Retinal pigment epithelial cell (primary cell): ENCODE measurements at regions not wholly inside any gene's neighbourhood (a gene's known extent, or its start where the extent isn't known, plus 50 kb on each side); places are given as distances from the start of the nearest gene placed in this dataset.

Experiments used
- DNase-seq: peaks from one replicate; pipeline ENCODE4 v3.0.0-alpha.2; 2010; ENCODE audit warnings: low read depth
- H3K4me3 ChIP-seq: 2 replicates; pipeline ENCODE4 v1.5.1; 2011; ENCODE audit warnings: mild to moderate bottlenecking, low read length, control low read depth, moderate library complexity
- CTCF ChIP-seq: conservative IDR thresholded peaks from 2 replicates; pipeline ENCODE4 v1.5.1; 2011; ENCODE audit warnings: low read depth, low read length, control low read depth, inconsistent platforms

- no peak overlapping the region for H3K4me3 ChIP-seq
- TF ChIP-seq CTCF = no peak
- no peak for DNase-seq
Measured at GRCh38 chr2:10985901-10986535, 74.3 kb downstream of the KCNF1 start.

- DNase-seq = no peak
- TF ChIP-seq CTCF = no peak
- H3K4me3 ChIP-seq = no peak overlapping the region
Measured at GRCh38 chr2:10987439-10987838, 75.7 kb downstream of the KCNF1 start.

- DNase-seq = no peak
- no peak for TF ChIP-seq CTCF
- no peak overlapping the region for H3K4me3 ChIP-seq
Measured at GRCh38 chr2:10987861-10988260, 76.1 kb downstream of the KCNF1 start.

- no peak for TF ChIP-seq CTCF
- H3K4me3 ChIP-seq = no peak overlapping the region
- DNase-seq = no peak
Measured at GRCh38 chr2:10989151-10989550, 77.4 kb downstream of the KCNF1 start.

GRCh38 chr2:10989782-10990181, 78.0 kb downstream of the KCNF1 start:
- TF ChIP-seq CTCF = no peak
- H3K4me3 ChIP-seq = no peak overlapping the region
- DNase-seq = no peak

GRCh38 chr2:10990561-10991111, 78.9 kb downstream of the KCNF1 start:
- DNase-seq = no peak
- TF ChIP-seq CTCF = no peak
- no peak overlapping the region for H3K4me3 ChIP-seq

GRCh38 chr2:10992023-10992791, 80.5 kb downstream of the KCNF1 start:
- no peak overlapping the region for H3K4me3 ChIP-seq
- no peak for DNase-seq
- no peak for TF ChIP-seq CTCF
